SHP77 treated with DMSO at 0.1 percent for 48 hours (cell line): ENCODE measurements at regions not wholly inside any gene's neighbourhood (a gene's known extent, or its start where the extent isn't known, plus 50 kb on each side); places are given as distances from the start of the nearest gene placed in this dataset.

Source experiments
- DNase-seq: peaks from one replicate; lab custom pipeline; 2025; lab: John Stamatoyannopoulos, UW

DNA sequence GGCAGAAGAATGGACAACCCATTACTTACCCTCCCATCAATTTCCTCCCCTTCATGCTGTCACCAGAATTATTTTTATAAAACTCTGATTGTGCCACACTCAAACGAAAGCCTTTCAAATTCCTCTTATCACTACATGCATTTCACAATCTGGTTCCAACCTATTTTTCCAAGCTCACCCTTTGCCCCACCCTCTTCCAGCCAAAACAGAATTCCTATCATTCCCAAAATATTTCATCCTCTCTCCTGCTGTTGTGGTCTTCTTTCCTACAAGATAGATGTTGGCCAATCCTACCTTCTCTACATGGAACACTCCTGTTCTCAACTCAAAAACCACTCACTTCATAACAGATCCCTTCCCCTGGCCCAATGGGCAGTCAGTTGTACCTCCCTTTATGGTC lies 111.5 kb downstream of the ELAPOR2 start:
- no peak for DNase-seq

- DNase-seq = no peak
These were observed 116.0 kb downstream of the ELAPOR2 start for GRCh38 chr7:86943447-86943846.

GRCh38 chr7:86942995-86943394 lies 116.5 kb downstream of the ELAPOR2 start:
- DNase-seq = no peak

DNA sequence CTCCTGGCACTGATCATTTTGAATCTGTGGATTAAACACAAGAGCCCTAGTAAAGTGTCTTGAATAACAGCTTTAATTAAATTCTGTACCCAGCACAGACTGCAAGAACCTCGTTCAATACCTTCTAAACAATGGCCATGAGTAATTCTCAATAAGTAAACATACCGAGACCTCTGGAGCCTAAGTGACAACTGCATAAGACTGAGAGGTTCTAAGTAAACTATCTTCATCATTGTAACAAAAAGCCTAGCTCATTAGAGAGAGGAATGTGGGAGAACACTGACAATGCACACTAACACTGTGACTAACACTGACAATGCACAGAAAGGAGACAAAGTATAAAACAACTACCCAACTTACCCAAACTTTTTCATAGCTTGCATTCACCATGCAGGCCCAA lies 117.4 kb downstream of the ELAPOR2 start:
- DNase-seq = no peak

DNA sequence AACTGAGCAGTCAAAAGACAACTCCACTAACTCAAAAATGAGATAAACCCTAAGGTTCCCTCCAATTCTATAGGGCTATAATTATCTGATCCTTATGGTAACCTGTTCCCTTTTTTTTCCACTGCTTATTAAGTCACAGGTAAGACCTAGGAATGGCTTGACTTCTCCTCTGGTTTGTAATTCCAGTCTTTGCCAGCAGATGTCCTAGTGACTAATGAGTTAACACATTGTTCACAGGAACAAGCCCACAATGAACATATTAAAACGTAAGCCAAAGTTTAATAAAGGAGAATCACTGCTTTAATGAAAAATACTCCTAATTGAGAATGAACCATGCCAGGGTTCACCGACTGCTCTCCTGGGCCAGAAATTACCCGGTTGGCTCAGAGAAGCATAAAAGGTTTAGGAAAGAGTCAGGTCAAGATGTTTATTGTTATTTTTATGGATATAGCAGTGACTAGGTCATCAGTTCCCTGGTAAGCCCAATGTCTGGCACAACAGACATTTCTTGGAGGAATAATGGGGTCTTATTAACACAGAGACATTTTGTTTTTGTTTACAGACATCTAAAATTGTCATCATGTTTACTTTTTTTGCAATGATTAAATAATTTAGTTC lies 120.1 kb downstream of the ELAPOR2 start:
- DNase-seq = peak; percentile 46

DNA sequence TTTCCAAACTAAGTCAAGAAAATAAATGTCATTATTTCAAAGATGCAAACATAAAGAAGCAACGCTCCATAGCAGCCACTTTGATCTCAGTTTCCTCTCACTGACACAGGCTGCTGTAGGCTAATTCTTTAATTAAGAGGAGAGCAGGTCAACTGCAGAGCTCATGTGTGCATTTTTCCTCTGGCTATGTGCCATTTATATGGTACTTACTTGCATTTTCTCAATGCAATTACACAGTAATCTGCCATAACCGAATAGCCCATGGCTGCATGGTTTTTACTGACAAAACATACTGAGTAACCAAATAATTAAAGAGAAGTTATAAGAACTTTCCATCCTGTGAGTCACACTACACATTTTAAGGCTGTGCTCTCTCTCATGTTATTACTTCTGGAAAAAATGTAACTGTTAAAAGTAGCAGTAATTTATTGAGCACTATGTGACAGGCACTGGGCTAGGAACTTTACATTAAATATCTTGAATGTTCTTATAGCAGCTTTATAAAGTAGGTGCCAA lies 122.0 kb downstream of the ELAPOR2 start:
- no peak for DNase-seq

GRCh38 chr7:86933295-86933845 lies 126.1 kb downstream of the ELAPOR2 start:
- no peak for DNase-seq

DNA sequence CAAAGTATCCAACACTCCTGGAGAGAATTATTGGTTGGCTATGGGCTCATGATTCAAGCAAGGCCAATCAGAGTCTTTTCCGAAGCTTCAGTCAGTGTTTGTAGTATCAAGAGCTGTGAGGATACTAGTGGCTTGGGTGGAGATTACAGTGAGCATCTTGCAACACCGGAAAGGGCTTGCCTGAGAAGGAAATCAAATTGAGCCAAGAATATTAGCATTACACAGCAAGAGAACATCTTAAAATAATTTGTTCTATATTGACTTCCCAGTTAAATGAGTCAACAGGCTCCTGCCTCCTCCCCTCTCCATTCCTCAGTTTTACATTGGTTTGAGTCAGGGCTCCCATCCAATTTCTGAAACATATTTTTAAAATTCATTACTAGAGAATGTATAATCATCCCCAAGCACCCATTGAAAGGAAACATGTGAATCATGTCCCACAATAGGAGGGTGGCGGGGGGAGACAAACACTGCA lies 127.4 kb downstream of the ELAPOR2 start:
- DNase-seq = no peak

- DNase-seq = no peak
These were observed 128.0 kb downstream of the ELAPOR2 start for GRCh38 chr7:86931439-86931838.

DNA sequence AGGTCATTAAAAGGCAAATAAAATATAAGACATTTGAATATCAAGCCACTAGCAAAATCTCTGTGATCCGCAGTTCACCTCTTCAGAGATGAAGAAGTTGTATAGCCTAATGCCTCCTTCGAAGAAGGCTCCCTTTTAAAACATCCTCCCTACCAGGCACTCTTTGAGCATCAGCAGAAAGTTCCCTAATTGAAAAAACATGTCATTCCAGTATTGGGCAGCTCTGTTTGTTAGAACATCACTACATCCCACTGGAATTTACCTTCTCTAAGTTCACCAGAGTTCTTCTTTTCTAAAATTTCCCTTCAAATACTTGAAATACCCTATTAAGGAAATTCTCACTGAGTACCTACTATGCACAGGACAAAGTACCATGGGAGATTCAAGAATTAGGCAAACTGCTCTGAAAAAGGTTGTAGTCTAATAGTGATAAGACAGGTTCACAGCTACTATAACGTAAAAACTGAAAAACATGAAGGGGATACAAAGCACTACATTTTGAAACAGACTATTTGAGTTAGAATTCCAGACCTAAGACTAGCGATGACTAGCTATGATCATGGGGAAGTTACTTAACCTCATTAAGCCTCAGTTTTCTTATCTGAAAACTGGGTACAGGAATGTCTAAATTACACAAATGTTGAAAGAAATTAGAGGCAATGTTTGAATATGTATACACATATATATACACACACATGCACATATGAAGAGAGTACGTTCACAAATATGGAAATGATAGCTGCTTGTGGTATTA lies 128.7 kb downstream of the ELAPOR2 start:
- DNase-seq = no peak

- DNase-seq = no peak
These were observed 130.0 kb downstream of the ELAPOR2 start for GRCh38 chr7:86929293-86930109.

DNA sequence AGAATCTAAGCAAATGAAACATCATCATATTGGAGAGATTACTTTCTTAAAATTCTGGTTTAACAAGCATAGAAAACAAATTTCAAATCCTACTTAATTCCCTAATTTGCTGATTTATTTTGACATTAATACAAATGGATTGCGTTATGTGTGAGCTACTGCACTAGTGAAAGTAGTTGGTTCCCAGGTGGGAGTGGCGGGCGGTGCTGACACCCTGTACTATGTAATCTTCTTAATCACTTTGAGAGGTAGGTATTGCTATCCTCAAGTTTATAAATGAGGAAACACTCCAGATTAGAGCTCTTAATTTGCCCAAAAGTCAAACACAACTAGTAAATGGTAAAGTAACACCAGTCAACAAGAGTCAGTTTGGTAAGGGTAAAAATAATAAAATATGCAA lies 131.1 kb downstream of the ELAPOR2 start:
- no peak for DNase-seq

- DNase-seq = peak; percentile 14
These were observed 132.7 kb downstream of the ELAPOR2 start for GRCh38 chr7:86926732-86927131.

- no peak for DNase-seq
These were observed 134.2 kb downstream of the ELAPOR2 start for GRCh38 chr7:86925221-86925620.

DNA sequence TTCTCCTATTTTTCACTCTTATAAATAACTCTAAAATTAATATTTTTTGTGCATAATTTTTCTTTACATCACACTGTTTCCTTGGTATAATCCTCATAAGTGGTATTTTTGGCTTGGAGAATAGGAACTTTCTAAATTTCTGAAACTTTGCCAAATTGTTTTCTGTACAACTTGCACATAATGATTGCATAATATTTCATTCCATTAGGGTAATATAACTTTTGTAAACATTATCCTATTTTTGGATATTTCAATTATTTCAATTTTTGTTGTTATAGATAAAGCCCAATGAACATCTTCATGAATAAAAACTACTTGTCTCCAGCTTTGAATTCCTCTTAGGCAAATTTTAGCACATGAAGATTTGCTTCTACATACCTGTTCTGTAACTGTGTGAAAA lies 135.9 kb downstream of the ELAPOR2 start:
- no peak for DNase-seq

DNA sequence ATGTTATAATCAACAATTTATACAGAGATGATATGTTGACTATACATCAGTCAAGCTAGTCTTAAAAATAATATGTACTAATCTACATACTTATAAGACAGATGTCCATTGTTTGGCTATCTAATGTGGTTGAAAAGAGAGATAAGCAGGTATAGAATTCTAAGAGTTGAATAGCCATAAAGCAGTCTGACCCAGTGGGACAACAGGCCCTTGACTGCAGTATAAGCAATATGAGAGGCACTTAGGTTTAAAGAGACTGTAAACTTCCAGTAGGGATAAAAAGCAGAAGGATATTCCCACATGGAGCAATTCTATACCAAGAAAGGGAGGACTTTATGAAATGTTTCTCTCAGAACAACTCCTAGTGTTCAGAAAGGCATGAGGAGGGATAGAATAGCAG lies 139.3 kb downstream of the ELAPOR2 start:
- no peak for DNase-seq

DNA sequence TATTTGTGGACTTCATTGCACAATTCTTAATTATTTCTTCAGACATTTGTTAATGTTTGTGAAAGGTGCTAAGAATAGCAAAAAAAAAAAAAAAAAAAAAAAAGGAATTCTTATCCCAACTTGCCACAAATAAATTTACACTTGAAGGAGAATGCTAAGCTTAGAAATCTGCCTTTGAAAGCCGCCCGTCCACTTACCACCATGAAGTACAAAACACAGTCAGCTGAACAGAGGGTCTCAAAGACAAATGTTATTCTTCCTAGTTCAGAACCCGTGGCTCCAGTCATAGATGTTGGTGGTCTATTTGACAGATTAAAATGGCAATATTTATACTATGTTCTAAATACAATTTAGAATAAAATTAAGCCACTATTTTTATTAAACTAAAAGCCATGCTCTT lies 141.2 kb downstream of the ELAPOR2 start:
- no peak for DNase-seq

GRCh38 chr7:86916277-86916825 lies 143.1 kb downstream of the ELAPOR2 start:
- DNase-seq = no peak

GRCh38 chr7:86914551-86914950 lies 144.9 kb downstream of the ELAPOR2 start:
- DNase-seq = no peak
